H9 (cell line): ENCODE measurements at regions not wholly inside any gene's neighbourhood (a gene's known extent, or its start where the extent isn't known, plus 50 kb on each side); places are given as distances from the start of the nearest gene placed in this dataset.

Experiments used
- DNase-seq: peaks from one replicate; pipeline ENCODE4 v3.0.0-alpha.2; 2017
- H2AFZ ChIP-seq: one replicate; pipeline ENCODE4 v1.6.1; 2013; ENCODE audit warnings: mild to moderate bottlenecking, low read length, control low read depth, moderate library complexity
- H2AK5ac ChIP-seq: 2 replicates; pipeline ENCODE4 v1.6.1; 2013; ENCODE audit warnings: low read length, control low read depth, mixed read lengths; ENCODE audit not compliant: insufficient read length
- H2BK120ac ChIP-seq: one replicate; pipeline ENCODE4 v1.6.1; 2013; ENCODE audit warnings: low read depth, mild to moderate bottlenecking, low read length, control low read depth, inconsistent platforms; ENCODE audit not compliant: poor library complexity, severe bottlenecking
- H2BK12ac ChIP-seq: 2 replicates; pipeline ENCODE4 v1.6.1; 2013; ENCODE audit warnings: low read length, control low read depth, mixed read lengths, low read depth; ENCODE audit not compliant: insufficient read length
- H2BK15ac ChIP-seq: 2 replicates; pipeline ENCODE4 v1.6.1; 2013; ENCODE audit warnings: low read depth, low read length, control low read depth
- H2BK20ac ChIP-seq: one replicate; pipeline ENCODE4 v1.6.1; 2013; ENCODE audit warnings: low read depth, mild to moderate bottlenecking, low read length, control low read depth, inconsistent platforms; ENCODE audit not compliant: poor library complexity, severe bottlenecking
- H2BK5ac ChIP-seq: 2 replicates; pipeline ENCODE4 v1.6.1; 2013; ENCODE audit warnings: low read length, control low read depth, mixed read lengths; ENCODE audit not compliant: insufficient read length
- H3K14ac ChIP-seq: 2 replicates; pipeline ENCODE4 v1.6.1; 2013; ENCODE audit warnings: low read length, control low read depth; ENCODE audit not compliant: insufficient read depth
- H3K18ac ChIP-seq: 2 replicates; pipeline ENCODE4 v1.6.1; 2013; ENCODE audit warnings: low read depth, mild to moderate bottlenecking, mixed read lengths, low read length, control low read depth; ENCODE audit not compliant: insufficient read length
- H3K23ac ChIP-seq: 2 replicates; pipeline ENCODE4 v1.6.1; 2013; ENCODE audit warnings: low read length, control low read depth, mixed read lengths, low read depth; ENCODE audit not compliant: insufficient read length
- H3K23me2 ChIP-seq: 2 replicates; pipeline ENCODE4 v1.6.1; 2013; ENCODE audit warnings: low read depth, mild to moderate bottlenecking, mixed read lengths, low read length, control low read depth; ENCODE audit not compliant: insufficient read length, poor library complexity, severe bottlenecking
- H3K27ac ChIP-seq: 2 replicates; pipeline ENCODE4 v1.5.1; 2013; ENCODE audit warnings: low read length, control low read depth, mixed read lengths, low read depth; ENCODE audit not compliant: insufficient read length
- H3K27me3 ChIP-seq: 2 replicates; pipeline ENCODE4 v1.6.1; 2013; ENCODE audit warnings: low read length, control low read depth, inconsistent platforms; ENCODE audit not compliant: insufficient read depth
- H3K4ac ChIP-seq: 2 replicates; pipeline ENCODE4 v1.6.1; 2013; ENCODE audit warnings: low read depth, mild to moderate bottlenecking, control low read depth, inconsistent platforms, low read length, moderate library complexity
- H3K4me1 ChIP-seq: 2 replicates; pipeline ENCODE4 v1.6.1; 2013; ENCODE audit warnings: low read length, control low read depth, inconsistent platforms; ENCODE audit not compliant: insufficient read depth
- H3K4me2 ChIP-seq: 2 replicates; pipeline ENCODE4 v1.6.1; 2013; ENCODE audit warnings: low read length, control low read depth, mixed read lengths; ENCODE audit not compliant: insufficient read length, insufficient read depth
- H3K56ac ChIP-seq: 2 replicates; pipeline ENCODE4 v1.6.1; 2013; ENCODE audit warnings: low read depth, mild to moderate bottlenecking, mixed read lengths, low read length, control low read depth; ENCODE audit not compliant: insufficient read length
- H3K79me1 ChIP-seq: 2 replicates; pipeline ENCODE4 v1.6.1; 2013; ENCODE audit warnings: low read depth, mild to moderate bottlenecking, moderate library complexity, low read length, control low read depth, inconsistent platforms; ENCODE audit not compliant: insufficient read depth, poor library complexity, severe bottlenecking
- H3K79me2 ChIP-seq: 2 replicates; pipeline ENCODE4 v1.6.1; 2013; ENCODE audit warnings: low read length, control low read depth, inconsistent platforms; ENCODE audit not compliant: insufficient read depth
- H3K9ac ChIP-seq: 2 replicates; pipeline ENCODE4 v1.6.1; 2013; ENCODE audit warnings: low read length, control low read depth, mixed read lengths; ENCODE audit not compliant: insufficient read length; ENCODE audit errors: extremely low read depth
- H3K9me3 ChIP-seq: one replicate; pipeline ENCODE4 v1.6.1; 2013; ENCODE audit warnings: low read depth, low read length, inconsistent platforms; ENCODE audit not compliant: control insufficient read depth
- H3T11ph ChIP-seq: one replicate; pipeline ENCODE4 v1.6.1; 2013; ENCODE audit warnings: mild to moderate bottlenecking, low read length, control low read depth, inconsistent platforms
- H4K20me1 ChIP-seq: one replicate; pipeline ENCODE4 v1.6.1; 2013; ENCODE audit not compliant: control insufficient read depth, insufficient read length, insufficient read depth
- H4K5ac ChIP-seq: 2 replicates; pipeline ENCODE4 v1.6.1; 2013; ENCODE audit warnings: low read depth, mild to moderate bottlenecking, mixed read lengths, low read length, control low read depth; ENCODE audit not compliant: insufficient read length
- H4K8ac ChIP-seq: replicated peaks from 2 replicates; pipeline ENCODE4 v1.6.1; 2013; ENCODE audit warnings: low read length, control low read depth, mixed read lengths, low read depth; ENCODE audit not compliant: insufficient read length
- H4K91ac ChIP-seq: 2 replicates; pipeline ENCODE4 v1.6.1; 2013; ENCODE audit warnings: low read depth, mild to moderate bottlenecking, moderate library complexity, mixed read lengths, low read length, control low read depth; ENCODE audit not compliant: insufficient read length
- H3K27ac Mint-ChIP-seq, 3 experiments: 2 replicates in 2 of 3; 3 replicates in 1 of 3; pipeline ENCODE4 v1.8.0; 2020 to 2021; ENCODE audit warnings: mixed read lengths in 3 of 3, mild to moderate bottlenecking in 1 of 3, moderate library complexity in 1 of 3
- H3K27me3 Mint-ChIP-seq: 2 replicates; pipeline ENCODE4 v1.8.0; 2021; ENCODE audit warnings: low read depth, mild to moderate bottlenecking, moderate library complexity, mixed read lengths
- H3K36me3 Mint-ChIP-seq, 3 experiments: 2 replicates in 2 of 3; 3 replicates in 1 of 3; pipeline ENCODE4 v1.8.0; 2020 to 2021; ENCODE audit warnings: low read depth in 3 of 3, mixed read lengths in 3 of 3; ENCODE audit not compliant: insufficient read depth in 1 of 3
- H3K4me1 Mint-ChIP-seq, 2 experiments: 2 replicates each; pipeline ENCODE4 v1.8.0; 2020; ENCODE audit warnings: mixed read lengths in 2 of 2
- H3K4me3 Mint-ChIP-seq, 2 experiments: 2 replicates in 1 of 2; 3 replicates in 1 of 2; pipeline ENCODE4 v1.8.0; 2020 to 2021; ENCODE audit warnings: mild to moderate bottlenecking in 2 of 2, mixed read lengths in 2 of 2, moderate library complexity in 1 of 2
- H3K9me3 Mint-ChIP-seq, 2 experiments: 2 replicates in 1 of 2; 3 replicates in 1 of 2; pipeline ENCODE4 v1.8.0; 2020; ENCODE audit warnings: mild to moderate bottlenecking in 2 of 2, mixed read lengths in 2 of 2, moderate library complexity in 1 of 2
- WGBS: extraction: QIAGEN DNeasy Blood & Tissue Kit; methylation state at CpG from one replicate; pipeline ENCODE4 v1.1.7; 2013; ENCODE audit warnings: missing lambda C conversion rate, low lambda C conversion rate, mixed read lengths; ENCODE audit not compliant: insufficient read length; ENCODE audit errors: extremely low coverage; 5-methylcytosine and 5-hydroxymethylcytosine counted together
- TF ChIP-seq, protein P1 (sequence below): fragments of 200-600 bp; sonication (generic); conservative IDR thresholded peaks from 3 replicates; pipeline ENCODE4 v1.8.0; 2021; ENCODE audit warnings: antibody characterized with exemption, mild to moderate bottlenecking

DNA sequence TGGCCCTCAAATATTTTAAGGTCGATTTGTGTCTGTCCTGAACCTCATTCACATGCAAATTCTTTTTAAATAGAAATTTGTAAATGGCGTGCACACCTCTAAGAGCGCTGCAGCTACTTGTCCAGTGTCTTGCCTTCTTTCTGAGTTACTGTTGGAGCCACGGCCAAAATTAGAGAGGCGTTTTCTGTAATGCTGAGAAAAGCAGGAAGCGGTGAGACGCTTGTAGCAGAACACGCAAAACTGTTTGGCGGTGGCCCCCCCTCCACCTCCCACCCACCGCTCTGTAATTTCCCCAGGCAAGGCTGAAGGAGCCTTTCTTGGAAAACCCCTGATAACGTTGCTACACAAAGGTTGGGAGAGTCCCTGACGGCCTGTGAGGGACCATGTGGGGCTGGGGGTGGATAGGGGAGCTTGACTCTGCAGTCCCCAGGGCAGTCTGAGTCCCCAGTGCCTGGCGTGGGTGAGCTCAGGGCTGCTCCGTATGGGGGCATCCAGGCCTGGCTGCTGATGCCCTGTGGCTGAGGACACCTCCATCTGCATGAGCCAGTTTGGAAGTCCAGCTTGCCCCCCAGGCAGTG lies 96.5 kb downstream of the GADD45G start:
- H3K27ac ChIP-seq = no peak overlapping the region
- no peak for DNase-seq
- Mint-ChIP-seq H3K9me3 (no peaks in the 10 kb centered on the region), H3K27ac (no peak overlapping the region), H3K36me3 (peaks cover 0 to 9% (median 0%) of the 10 kb centered on the region in 3 experiments; a peak in 3 of 7 replicates), H3K27me3 (peaks cover 9% of the 10 kb centered on the region), H3K4me1 (peaks cover 39 to 43% of the 10 kb centered on the region in 2 experiments), H3K4me3 (no peak overlapping the region)
- no peaks in the 10 kb centered on the region for H3K27me3 ChIP-seq
- no peak overlapping the region for H2BK12ac ChIP-seq
- no peaks in the 10 kb centered on the region for H3K9me3 ChIP-seq
- no peaks in the 10 kb centered on the region for H3K79me1 ChIP-seq
- no peak overlapping the region for H2BK15ac ChIP-seq
- H3K56ac ChIP-seq = no peak overlapping the region
- H3K9ac ChIP-seq = no peak overlapping the region
- no peak overlapping the region for H4K5ac ChIP-seq
- no peak overlapping the region for H3K4ac ChIP-seq
- no peaks in the 10 kb centered on the region; the same call in 1 of the 2 replicates for H3K4me1 ChIP-seq
- no peak overlapping the region for H2BK120ac ChIP-seq
- no peaks in the 10 kb centered on the region for H3K79me2 ChIP-seq
- WGBS = no CpG with 5 or more reads among the region's 14 CpGs
- H4K91ac ChIP-seq = no peak overlapping the region
- no peaks in the 10 kb centered on the region for H3K23me2 ChIP-seq
- no peak overlapping the region for H3K23ac ChIP-seq
- no peak overlapping the region for H2AK5ac ChIP-seq
- no peak overlapping the region for H2BK5ac ChIP-seq
- no peak overlapping the region; the same call in 1 of the 2 replicates for H3K14ac ChIP-seq
- H2BK20ac ChIP-seq = no peak overlapping the region
- TF ChIP-seq, protein P1, sequence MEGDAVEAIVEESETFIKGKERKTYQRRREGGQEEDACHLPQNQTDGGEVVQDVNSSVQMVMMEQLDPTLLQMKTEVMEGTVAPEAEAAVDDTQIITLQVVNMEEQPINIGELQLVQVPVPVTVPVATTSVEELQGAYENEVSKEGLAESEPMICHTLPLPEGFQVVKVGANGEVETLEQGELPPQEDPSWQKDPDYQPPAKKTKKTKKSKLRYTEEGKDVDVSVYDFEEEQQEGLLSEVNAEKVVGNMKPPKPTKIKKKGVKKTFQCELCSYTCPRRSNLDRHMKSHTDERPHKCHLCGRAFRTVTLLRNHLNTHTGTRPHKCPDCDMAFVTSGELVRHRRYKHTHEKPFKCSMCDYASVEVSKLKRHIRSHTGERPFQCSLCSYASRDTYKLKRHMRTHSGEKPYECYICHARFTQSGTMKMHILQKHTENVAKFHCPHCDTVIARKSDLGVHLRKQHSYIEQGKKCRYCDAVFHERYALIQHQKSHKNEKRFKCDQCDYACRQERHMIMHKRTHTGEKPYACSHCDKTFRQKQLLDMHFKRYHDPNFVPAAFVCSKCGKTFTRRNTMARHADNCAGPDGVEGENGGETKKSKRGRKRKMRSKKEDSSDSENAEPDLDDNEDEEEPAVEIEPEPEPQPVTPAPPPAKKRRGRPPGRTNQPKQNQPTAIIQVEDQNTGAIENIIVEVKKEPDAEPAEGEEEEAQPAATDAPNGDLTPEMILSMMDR = no peak
- H2AFZ ChIP-seq = no peak overlapping the region
- no peak overlapping the region for H3T11ph ChIP-seq
- no peak overlapping the region for H3K18ac ChIP-seq
- no peak overlapping the region for H3K4me2 ChIP-seq
- H4K8ac ChIP-seq = no peak overlapping the region
- H4K20me1 ChIP-seq = no peaks in the 10 kb centered on the region
